ENCODE measurements at regions not wholly inside any gene's neighbourhood (a gene's known extent, or its start where the extent isn't known, plus 50 kb on each side); places are given as distances from the start of the nearest gene placed in this dataset.

DNA sequence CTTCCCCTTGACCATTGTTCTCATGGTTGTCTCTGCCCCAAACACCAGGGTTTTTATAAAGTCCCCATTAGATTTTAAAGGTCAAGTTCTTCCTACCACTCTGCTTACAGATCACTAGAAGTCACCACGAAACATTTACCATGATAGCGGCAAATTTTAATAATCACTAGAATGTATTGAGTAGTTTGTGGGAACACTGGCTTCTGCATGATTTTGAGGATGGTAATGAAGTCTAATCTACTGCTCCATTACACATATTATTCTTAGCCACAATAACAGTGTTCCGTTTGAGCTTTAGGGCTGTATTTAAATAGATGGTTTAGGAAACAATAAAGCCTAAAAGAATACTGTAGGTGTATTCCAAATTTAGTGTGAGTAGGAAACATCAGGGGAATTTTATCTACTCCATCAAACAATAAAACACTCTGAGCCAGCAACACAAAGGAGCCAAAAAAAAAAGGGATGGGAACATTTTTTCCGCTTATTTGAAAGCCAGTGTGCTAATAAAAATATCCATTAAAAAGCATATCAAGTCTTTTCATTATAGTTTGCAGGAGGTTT lies 49.7 kb downstream of the KLF12 start:
- DNase-seq (ENCODE audit: low read depth in 2 of 2) = no peak

DNA sequence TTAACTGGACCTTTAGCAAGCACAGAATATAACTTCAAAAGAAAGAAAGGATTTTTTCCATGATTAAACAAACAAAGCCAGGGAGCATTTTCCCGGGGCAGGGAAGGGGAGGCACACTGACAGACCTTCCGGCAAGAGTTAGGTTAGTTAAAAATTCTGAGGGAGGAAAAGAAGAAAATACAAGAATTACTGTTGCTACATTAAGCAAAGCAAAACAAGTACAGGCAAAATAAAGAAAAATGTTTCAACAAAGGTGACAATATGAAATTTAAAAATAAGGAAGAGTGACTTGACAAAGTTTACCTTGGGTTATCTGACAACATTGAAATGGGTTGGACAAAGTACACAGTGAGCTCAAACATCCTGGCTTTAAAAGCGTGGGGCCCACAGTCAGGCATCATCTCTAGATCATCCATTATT lies 51.5 kb downstream of the KLF12 start:
- no peak for DNase-seq (ENCODE audit: low read depth in 2 of 2)

DNA sequence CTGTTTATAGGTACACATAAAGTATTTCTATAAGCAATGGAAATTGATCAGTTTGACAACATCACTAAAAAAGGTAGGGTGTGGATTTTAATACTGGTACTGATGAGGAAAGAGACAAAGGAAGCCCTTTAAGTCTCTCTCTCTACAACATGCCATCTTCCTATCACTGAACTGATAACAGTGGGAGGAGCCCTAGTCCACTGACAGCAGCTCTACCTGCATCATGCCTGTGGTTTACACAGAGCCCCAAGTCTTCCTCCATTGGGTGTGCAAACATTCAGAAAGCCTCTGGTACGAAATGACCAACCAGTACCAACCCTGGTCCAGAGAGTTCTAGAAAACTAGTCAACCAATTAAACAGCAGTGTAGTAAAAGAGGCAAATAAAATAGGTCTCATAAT lies 53.4 kb downstream of the KLF12 start:
- no peak for DNase-seq (ENCODE audit: low read depth in 2 of 2)

GRCh38 chr13:74077792-74078191 lies 56.4 kb downstream of the KLF12 start:
- DNase-seq (ENCODE audit: low read depth in 2 of 2) = no peak

DNA sequence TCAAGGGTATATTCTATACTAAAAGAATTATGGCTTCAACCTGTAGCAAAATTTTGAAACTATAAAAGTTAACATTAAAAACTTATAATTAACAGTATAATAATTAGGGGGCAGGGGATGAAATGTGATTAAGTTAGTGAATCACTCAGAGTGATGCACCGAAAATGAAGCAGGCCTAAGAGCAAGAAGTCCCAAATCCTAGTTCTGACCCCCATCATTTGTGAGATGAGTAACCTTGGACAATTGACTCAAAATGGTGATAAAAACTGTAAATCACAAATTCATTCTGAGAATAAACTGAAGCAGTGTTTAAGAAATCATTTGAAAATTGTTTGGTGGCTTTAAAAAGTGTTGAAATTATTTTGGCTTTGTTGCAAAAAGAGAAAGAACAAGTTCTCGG lies 56.8 kb downstream of the KLF12 start:
- DNase-seq (ENCODE audit: low read depth in 2 of 2) = no peak

GRCh38 chr13:74074723-74075122 lies 59.5 kb downstream of the KLF12 start:
- DNase-seq (ENCODE audit: low read depth in 2 of 2) = no peak

GRCh38 chr13:74073274-74073673 lies 60.9 kb downstream of the KLF12 start:
- no peak for DNase-seq (ENCODE audit: low read depth in 2 of 2)

- DNase-seq (ENCODE audit: low read depth in 2 of 2) = no peak
Measured at GRCh38 chr13:74070513-74070912, 63.7 kb downstream of the KLF12 start.

DNA sequence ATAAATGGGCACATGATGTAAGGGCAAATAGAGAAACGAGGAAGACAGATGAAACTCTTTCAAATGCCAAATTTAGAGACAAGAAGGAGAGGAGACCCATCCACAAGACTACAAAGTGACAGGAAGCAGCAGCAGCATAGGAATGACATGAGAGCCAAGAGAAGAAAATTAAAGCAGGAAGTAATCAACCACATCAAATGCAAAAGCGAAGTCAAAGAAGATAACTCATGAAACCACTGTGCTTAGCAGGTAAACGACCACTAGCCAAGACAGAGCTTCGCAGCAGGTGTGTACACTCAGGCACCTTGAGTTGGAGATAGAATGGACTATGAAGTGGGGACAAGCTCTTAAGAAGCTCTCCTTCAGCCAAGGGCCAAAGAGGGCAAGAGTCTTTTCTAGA lies 64.1 kb downstream of the KLF12 start:
- no peak for DNase-seq (ENCODE audit: low read depth in 2 of 2)

DNA sequence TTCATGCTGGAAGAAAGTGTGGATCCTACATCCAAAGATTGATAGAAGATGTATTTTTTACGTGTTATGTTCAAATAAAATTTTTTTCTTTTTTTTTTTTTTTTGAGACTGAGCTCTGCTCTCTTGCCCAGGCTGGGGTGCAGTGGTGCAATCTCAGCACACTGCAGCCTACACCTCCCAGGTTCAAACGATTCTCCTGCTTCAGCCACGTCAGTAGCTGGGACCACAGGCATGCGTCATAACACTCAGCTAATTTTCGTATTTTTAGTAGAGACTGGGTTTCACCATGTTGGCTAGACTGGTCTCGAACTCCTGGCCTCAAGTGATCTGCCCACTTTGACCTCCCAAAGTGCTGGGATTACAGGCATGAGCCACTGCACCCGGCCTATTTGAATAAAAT lies 65.7 kb downstream of the KLF12 start:
- DNase-seq (ENCODE audit: low read depth in 2 of 2) = no peak

- DNase-seq (ENCODE audit: low read depth in 2 of 2) = no peak
Measured at GRCh38 chr13:74067818-74068217, 66.4 kb downstream of the KLF12 start.

DNA sequence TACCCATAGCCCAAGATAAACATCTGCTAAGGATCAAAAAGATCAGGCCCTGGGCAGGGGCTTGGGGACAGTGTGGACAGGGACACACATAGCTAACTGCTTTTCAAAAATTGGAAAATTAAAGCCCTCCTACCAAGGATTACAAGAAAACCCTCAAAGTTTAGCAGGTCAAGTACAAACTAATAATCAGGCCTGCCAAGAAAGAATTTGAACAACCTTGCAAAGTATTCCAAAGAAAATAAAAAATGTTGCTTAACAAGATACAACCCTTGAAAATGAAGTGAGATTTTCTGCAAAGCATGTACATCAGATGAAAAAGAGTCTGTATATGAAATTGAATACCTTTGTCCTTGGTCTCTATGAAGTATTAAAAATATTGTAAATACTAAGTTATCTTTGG lies 67.3 kb downstream of the KLF12 start:
- no peak for DNase-seq (ENCODE audit: low read depth in 2 of 2)

GRCh38 chr13:74064805-74065312 lies 69.3 kb downstream of the KLF12 start:
- DNase-seq (ENCODE audit: low read depth in 2 of 2) = no peak

GRCh38 chr13:74063533-74064100 lies 70.6 kb downstream of the KLF12 start:
- no peak for DNase-seq (ENCODE audit: low read depth in 2 of 2)

GRCh38 chr13:74062933-74063332 lies 71.3 kb downstream of the KLF12 start:
- DNase-seq (ENCODE audit: low read depth in 2 of 2) = no peak

GRCh38 chr13:74061926-74062595 lies 72.1 kb downstream of the KLF12 start:
- DNase-seq (ENCODE audit: low read depth in 2 of 2) = no peak

DNA sequence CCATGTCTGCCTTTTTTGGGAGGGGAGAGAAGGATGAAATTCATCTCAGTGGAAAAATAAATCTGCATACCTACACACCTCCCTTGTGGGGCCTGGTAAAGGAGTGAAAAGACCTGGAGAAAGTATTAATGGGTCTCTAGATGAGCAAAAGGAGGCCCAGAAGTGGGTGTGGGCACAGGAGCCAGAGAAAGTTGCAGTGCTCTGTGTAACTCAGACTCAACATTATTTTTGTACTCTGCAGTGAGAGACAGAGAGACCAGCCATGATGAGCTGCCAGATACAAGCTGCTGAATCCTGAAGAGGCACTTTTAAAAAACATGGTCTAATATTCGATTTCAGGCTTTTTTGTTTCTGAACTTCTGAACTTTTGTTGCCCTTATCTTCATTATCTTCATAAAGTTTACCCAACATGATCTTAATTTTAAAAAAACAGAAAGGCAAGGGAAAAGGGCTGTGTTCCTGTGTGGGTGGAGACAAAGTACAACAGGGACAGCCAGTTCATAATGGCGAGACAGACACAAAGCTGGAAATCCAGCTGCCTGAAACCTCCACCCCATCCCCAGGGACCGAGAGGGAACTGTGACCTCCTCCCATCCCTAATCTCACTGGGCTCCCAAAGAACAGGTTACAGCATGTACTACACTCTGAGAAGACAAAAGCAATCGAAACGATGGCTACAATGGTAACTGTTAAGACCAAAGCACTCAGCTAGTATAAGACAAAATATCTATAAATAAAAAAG lies 77.2 kb downstream of the KLF12 start:
- no peak for DNase-seq (ENCODE audit: low read depth in 2 of 2)

- DNase-seq (ENCODE audit: low read depth in 2 of 2) = no peak
Measured at GRCh38 chr13:74052402-74052928, 81.7 kb downstream of the KLF12 start.

GRCh38 chr13:74048756-74049155 lies 85.4 kb downstream of the KLF12 start:
- DNase-seq (ENCODE audit: low read depth in 2 of 2) = no peak

GRCh38 chr13:74047931-74048600 lies 86.1 kb downstream of the KLF12 start:
- no peak for DNase-seq (ENCODE audit: low read depth in 2 of 2)

DNA sequence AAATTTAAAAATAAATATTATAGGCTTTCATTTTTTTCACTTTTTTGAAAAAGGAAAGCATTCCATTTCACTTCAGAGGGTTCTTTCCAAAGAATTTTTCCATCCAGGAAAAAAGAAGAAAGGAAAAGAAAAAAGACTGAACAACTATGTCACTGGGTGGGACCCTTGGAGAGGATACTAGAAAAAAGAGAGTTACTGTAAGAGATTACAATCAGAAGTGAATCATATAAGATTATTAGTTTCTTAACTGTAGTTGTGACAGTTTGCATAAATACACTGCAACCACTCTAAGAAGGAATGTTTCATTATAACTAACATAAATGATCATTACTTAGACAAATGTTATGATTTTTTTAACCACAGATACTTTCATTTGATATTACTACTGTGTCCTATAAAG lies 87.8 kb downstream of the KLF12 start:
- no peak for DNase-seq (ENCODE audit: low read depth in 2 of 2)

DNA sequence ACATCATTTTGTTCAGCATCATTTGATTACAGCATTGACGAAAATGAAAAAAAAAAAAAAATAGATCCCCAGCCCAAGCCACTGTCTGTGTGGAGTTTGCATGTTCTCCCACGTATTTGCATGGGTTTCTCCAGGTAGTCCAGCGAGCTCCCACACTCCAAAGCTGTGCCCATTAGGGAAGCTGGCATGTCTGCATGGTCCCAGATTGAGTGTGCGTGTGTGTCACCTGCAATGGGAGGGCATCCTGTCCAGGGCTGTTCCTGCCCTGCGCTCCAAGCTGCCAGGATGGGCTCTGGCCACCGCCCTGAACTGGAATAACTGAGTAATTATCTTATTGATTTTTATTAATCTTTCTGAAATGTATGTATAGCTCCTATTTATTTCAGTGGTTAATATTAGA lies 88.6 kb downstream of the KLF12 start:
- DNase-seq (ENCODE audit: low read depth in 2 of 2) = no peak

All from stimulated activated CD8-positive, alpha-beta memory T cell treated with anti-CD3 and anti-CD28 coated beads, Interleukin-7, amount 100 ng/mL, for 1 hour (primary cell).